SU-DHL-6 (cell line): ENCODE measurements at regions not wholly inside any gene's neighbourhood (a gene's known extent, or its start where the extent isn't known, plus 50 kb on each side); places are given as distances from the start of the nearest gene placed in this dataset.

Source experiments
- CTCF ChIP-seq: fragments of 200-600 bp; sonication (generic); IDR thresholded peaks from one replicate; pipeline ENCODE4 v1.5.1; 2017; ENCODE audit warnings: antibody characterized with exemption, mild to moderate bottlenecking, low read length, moderate library complexity; ENCODE audit not compliant: insufficient read depth, poor library complexity, severe bottlenecking
- EZH2phosphoT487 ChIP-seq: fragments of 200-600 bp; sonication (generic), shearing (Covaris generic); conservative IDR thresholded peaks from 2 replicates; pipeline ENCODE4 v1.6.1; 2018; ENCODE audit warnings: mild to moderate bottlenecking, antibody characterized with exemption, low read length, moderate library complexity, mixed read lengths

GRCh38 chr13:104968876-104969275 lies 1566.6 kb downstream of the EFNB2 start:
- TF ChIP-seq CTCF (no peak), EZH2phosphoT487 (no peak)
